SK-N-SH treated with all-trans-retinoic acid at 6 μM for 48 hours (cell line): ENCODE measurements at regions not wholly inside any gene's neighbourhood (a gene's known extent, or its start where the extent isn't known, plus 50 kb on each side); places are given as distances from the start of the nearest gene placed in this dataset.

ENCODE experiments used
- ATAC-seq: fragments of 200-7000 bp; cut with Tn5 transposase; 3 replicates; pipeline ENCODE4 v1.9.1; 2020; ENCODE audit warnings: mild to moderate bottlenecking, moderate library complexity
- ARNTL ChIP-seq: fragments of 450-650 bp; formaldehyde crosslinking; IDR thresholded peaks from 2 replicates; pipeline ENCODE4 v1.5.0; 2020; ENCODE audit warnings: low read depth, mild to moderate bottlenecking, moderate library complexity, borderline replicate concordance
- BACH2 ChIP-seq: fragments of 250-450 bp; sonication (Bioruptor Pico); IDR thresholded peaks from 2 replicates; pipeline ENCODE4 v1.9.0; 2021; ENCODE audit warnings: mild to moderate bottlenecking, borderline replicate concordance
- CSDC2 ChIP-seq: fragments of 250-450 bp; sonication (Bioruptor Pico); IDR thresholded peaks from 2 replicates; pipeline ENCODE4 v1.5.0; 2020; ENCODE audit warnings: mild to moderate bottlenecking, moderate library complexity
- ESRRG ChIP-seq: fragments of 250-450 bp; sonication (Bioruptor Pico); IDR thresholded peaks from 2 replicates; pipeline ENCODE4 v1.6.1; 2021; ENCODE audit warnings: mild to moderate bottlenecking
- GLIS3 ChIP-seq: fragments of 250-450 bp; sonication (Bioruptor Pico); IDR thresholded peaks from 2 replicates; pipeline ENCODE4 v1.5.0; 2020; ENCODE audit warnings: mild to moderate bottlenecking, moderate library complexity
- ISL1 ChIP-seq: fragments of 250-450 bp; sonication (Bioruptor Pico); IDR thresholded peaks from 2 replicates; pipeline ENCODE4 v2.1.2; 2022; ENCODE audit warnings: mild to moderate bottlenecking, moderate library complexity
- OSR1 ChIP-seq: fragments of 250-450 bp; sonication (Bioruptor Pico); IDR thresholded peaks from 2 replicates; pipeline ENCODE4 v1.8.0; 2022; ENCODE audit warnings: moderate library complexity, mild to moderate bottlenecking, inconsistent platforms
- PPARA ChIP-seq: fragments of 250-450 bp; sonication (Bioruptor Pico); IDR thresholded peaks from 2 replicates; pipeline ENCODE4 v1.5.0; 2020; ENCODE audit warnings: mild to moderate bottlenecking, borderline replicate concordance
- SNAI2 ChIP-seq: fragments of 250-450 bp; sonication (Bioruptor Pico); IDR thresholded peaks from 2 replicates; pipeline ENCODE4 v1.5.0; 2020; ENCODE audit warnings: mild to moderate bottlenecking, moderate library complexity
- TCF4 ChIP-seq: fragments of 250-450 bp; sonication (Bioruptor Pico); IDR thresholded peaks from 2 replicates; pipeline ENCODE4 v1.8.0; 2021; ENCODE audit warnings: mild to moderate bottlenecking, moderate library complexity, borderline replicate concordance
- TOX ChIP-seq: fragments of 250-450 bp; sonication (Bioruptor Pico); IDR thresholded peaks from 2 replicates; pipeline ENCODE4 v1.8.0; 2021; ENCODE audit warnings: mild to moderate bottlenecking, moderate library complexity, borderline replicate concordance
- TSHZ2 ChIP-seq: fragments of 250-450 bp; sonication (Bioruptor Pico); IDR thresholded peaks from 2 replicates; pipeline ENCODE4 v1.5.0; 2020; ENCODE audit warnings: mild to moderate bottlenecking, moderate library complexity
- ZC3H10 ChIP-seq: fragments of 250-450 bp; sonication (Bioruptor Pico); IDR thresholded peaks from 2 replicates; pipeline ENCODE4 v1.5.1; 2021; ENCODE audit warnings: mild to moderate bottlenecking, moderate library complexity
- ZFP3 ChIP-seq: fragments of 250-450 bp; sonication (Bioruptor Pico); IDR thresholded peaks from 2 replicates; pipeline ENCODE4 v1.5.0; 2020; ENCODE audit warnings: mild to moderate bottlenecking, moderate library complexity
- ZFP30 ChIP-seq: fragments of 450-650 bp; formaldehyde crosslinking; IDR thresholded peaks from 2 replicates; pipeline ENCODE4 v1.5.0; 2022; ENCODE audit warnings: mild to moderate bottlenecking, moderate library complexity
- ZNF565 ChIP-seq: fragments of 450-650 bp; formaldehyde crosslinking; conservative IDR thresholded peaks from 2 replicates; pipeline ENCODE4 v1.5.0; 2020; ENCODE audit warnings: low read depth, mild to moderate bottlenecking, moderate library complexity
- ZNF70 ChIP-seq: fragments of 450-650 bp; formaldehyde crosslinking; IDR thresholded peaks from 2 replicates; pipeline ENCODE4 v1.5.0; 2020; ENCODE audit warnings: mild to moderate bottlenecking, moderate library complexity
- ZNF8 ChIP-seq: fragments of 450-650 bp; formaldehyde crosslinking; IDR thresholded peaks from 2 replicates; pipeline ENCODE4 v1.5.0; 2020; ENCODE audit warnings: mild to moderate bottlenecking, moderate library complexity
- TF ChIP-seq, protein P1 (sequence below): fragments of 250-450 bp; sonication (Bioruptor Pico); IDR thresholded peaks from 2 replicates; pipeline ENCODE4 v1.5.1; 2020; ENCODE audit warnings: low read depth, mild to moderate bottlenecking, moderate library complexity
- TF ChIP-seq, protein P2 (sequence below): fragments of 250-450 bp; sonication (Bioruptor Pico); IDR thresholded peaks from 2 replicates; pipeline ENCODE4 v1.8.0; 2021; ENCODE audit warnings: low read depth, mild to moderate bottlenecking, moderate library complexity, borderline replicate concordance
- TF ChIP-seq, protein P3 (sequence below): fragments of 250-450 bp; sonication (Bioruptor Pico); IDR thresholded peaks from 2 replicates; pipeline ENCODE4 v1.8.0; 2020; ENCODE audit warnings: mild to moderate bottlenecking, moderate library complexity, borderline replicate concordance
- TF ChIP-seq, protein P4 (sequence below): fragments of 250-450 bp; sonication (Bioruptor Pico); IDR thresholded peaks from 2 replicates; pipeline ENCODE4 v1.5.1; 2021; ENCODE audit warnings: mild to moderate bottlenecking, moderate library complexity

- ATAC-seq: no peak
- no peak for TF ChIP-seq BACH2 (CRISPR knock-in tag)
- TF ChIP-seq OSR1 (CRISPR knock-in tag): no peak
- TF ChIP-seq ESRRG (CRISPR knock-in tag): no peak
- TF ChIP-seq PPARA: no peak
- TF ChIP-seq ZNF70 (CRISPR knock-in tag): no peak
- TF ChIP-seq GLIS3 (CRISPR knock-in tag): no peak
- no peak for TF ChIP-seq SNAI2 (CRISPR knock-in tag)
- TF ChIP-seq, protein P1, sequence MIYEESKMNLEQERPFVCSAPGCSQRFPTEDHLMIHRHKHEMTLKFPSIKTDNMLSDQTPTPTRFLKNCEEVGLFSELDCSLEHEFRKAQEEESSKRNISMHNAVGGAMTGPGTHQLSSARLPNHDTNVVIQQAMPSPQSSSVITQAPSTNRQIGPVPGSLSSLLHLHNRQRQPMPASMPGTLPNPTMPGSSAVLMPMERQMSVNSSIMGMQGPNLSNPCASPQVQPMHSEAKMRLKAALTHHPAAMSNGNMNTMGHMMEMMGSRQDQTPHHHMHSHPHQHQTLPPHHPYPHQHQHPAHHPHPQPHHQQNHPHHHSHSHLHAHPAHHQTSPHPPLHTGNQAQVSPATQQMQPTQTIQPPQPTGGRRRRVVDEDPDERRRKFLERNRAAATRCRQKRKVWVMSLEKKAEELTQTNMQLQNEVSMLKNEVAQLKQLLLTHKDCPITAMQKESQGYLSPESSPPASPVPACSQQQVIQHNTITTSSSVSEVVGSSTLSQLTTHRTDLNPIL (CRISPR knock-in tag): no peak
- TF ChIP-seq ZFP30 (CRISPR knock-in tag): no peak
- no peak for TF ChIP-seq TCF4 (CRISPR knock-in tag)
- no peak for TF ChIP-seq ZFP3 (CRISPR knock-in tag)
- TF ChIP-seq, protein P2, sequence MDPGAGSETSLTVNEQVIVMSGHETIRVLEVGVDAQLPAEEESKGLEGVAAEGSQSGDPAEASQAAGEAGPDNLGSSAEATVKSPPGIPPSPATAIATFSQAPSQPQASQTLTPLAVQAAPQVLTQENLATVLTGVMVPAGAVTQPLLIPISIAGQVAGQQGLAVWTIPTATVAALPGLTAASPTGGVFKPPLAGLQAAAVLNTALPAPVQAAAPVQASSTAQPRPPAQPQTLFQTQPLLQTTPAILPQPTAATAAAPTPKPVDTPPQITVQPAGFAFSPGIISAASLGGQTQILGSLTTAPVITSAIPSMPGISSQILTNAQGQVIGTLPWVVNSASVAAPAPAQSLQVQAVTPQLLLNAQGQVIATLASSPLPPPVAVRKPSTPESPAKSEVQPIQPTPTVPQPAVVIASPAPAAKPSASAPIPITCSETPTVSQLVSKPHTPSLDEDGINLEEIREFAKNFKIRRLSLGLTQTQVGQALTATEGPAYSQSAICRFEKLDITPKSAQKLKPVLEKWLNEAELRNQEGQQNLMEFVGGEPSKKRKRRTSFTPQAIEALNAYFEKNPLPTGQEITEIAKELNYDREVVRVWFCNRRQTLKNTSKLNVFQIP (CRISPR knock-in tag): no peak
- TF ChIP-seq ARNTL: no peak
- no peak for TF ChIP-seq ISL1 (CRISPR knock-in tag)
- TF ChIP-seq TSHZ2 (CRISPR knock-in tag): no peak
- no peak for TF ChIP-seq ZNF8 (CRISPR knock-in tag)
Observed at GRCh38 chr9:79116041-79116440, 455.7 kb upstream of the TLE4 start.

DNA sequence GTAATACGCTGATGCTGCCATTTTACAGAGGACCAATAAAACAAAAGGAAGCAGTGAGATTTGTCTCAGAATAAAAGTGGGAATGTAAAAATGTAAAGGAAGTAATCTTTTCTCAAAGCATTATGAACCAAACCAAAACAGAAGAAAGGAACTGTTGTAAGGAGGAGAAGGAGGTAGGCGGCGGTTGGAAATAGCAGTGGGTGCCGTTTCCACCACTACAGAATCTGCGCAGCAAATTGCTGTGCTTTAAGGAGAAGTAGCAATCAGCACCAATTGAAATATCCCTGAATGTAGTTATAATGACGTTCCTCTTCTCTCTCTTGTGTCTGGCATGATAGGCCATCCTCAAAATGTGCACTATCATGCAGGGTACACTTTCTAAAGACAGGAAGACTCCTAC, 455.1 kb upstream of the TLE4 start:
- TF ChIP-seq TSHZ2 (CRISPR knock-in tag) (no peak), ARNTL (no peak), GLIS3 (CRISPR knock-in tag) (no peak), ZFP30 (CRISPR knock-in tag) (no peak), TCF4 (CRISPR knock-in tag) (no peak), ISL1 (CRISPR knock-in tag) (no peak), ZNF70 (CRISPR knock-in tag) (no peak), CSDC2 (CRISPR knock-in tag) (no peak), ZNF565 (no peak), PPARA (no peak), OSR1 (CRISPR knock-in tag) (no peak), TOX (CRISPR knock-in tag) (no peak), ZFP3 (CRISPR knock-in tag) (no peak), ZC3H10 (CRISPR knock-in tag) (no peak), SNAI2 (CRISPR knock-in tag) (no peak), ZNF8 (CRISPR knock-in tag) (no peak)
- TF ChIP-seq, protein P1 (CRISPR knock-in tag): no peak
- TF ChIP-seq, protein P3, sequence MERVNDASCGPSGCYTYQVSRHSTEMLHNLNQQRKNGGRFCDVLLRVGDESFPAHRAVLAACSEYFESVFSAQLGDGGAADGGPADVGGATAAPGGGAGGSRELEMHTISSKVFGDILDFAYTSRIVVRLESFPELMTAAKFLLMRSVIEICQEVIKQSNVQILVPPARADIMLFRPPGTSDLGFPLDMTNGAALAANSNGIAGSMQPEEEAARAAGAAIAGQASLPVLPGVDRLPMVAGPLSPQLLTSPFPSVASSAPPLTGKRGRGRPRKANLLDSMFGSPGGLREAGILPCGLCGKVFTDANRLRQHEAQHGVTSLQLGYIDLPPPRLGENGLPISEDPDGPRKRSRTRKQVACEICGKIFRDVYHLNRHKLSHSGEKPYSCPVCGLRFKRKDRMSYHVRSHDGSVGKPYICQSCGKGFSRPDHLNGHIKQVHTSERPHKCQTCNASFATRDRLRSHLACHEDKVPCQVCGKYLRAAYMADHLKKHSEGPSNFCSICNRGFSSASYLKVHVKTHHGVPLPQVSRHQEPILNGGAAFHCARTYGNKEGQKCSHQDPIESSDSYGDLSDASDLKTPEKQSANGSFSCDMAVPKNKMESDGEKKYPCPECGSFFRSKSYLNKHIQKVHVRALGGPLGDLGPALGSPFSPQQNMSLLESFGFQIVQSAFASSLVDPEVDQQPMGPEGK (CRISPR knock-in tag): no peak
- TF ChIP-seq, protein P2 (CRISPR knock-in tag): no peak
- TF ChIP-seq, protein P4, sequence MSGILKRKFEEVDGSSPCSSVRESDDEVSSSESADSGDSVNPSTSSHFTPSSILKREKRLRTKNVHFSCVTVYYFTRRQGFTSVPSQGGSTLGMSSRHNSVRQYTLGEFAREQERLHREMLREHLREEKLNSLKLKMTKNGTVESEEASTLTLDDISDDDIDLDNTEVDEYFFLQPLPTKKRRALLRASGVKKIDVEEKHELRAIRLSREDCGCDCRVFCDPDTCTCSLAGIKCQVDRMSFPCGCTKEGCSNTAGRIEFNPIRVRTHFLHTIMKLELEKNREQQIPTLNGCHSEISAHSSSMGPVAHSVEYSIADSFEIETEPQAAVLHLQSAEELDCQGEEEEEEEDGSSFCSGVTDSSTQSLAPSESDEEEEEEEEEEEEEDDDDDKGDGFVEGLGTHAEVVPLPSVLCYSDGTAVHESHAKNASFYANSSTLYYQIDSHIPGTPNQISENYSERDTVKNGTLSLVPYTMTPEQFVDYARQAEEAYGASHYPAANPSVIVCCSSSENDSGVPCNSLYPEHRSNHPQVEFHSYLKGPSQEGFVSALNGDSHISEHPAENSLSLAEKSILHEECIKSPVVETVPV (CRISPR knock-in tag): no peak
- TF ChIP-seq, all 23 proteins: peak for 0
- ATAC-seq: no peak
